Ascending aorta (tissue), 2 donors: ENCODE measurements at regions not wholly inside any gene's neighbourhood (a gene's known extent, or its start where the extent isn't known, plus 50 kb on each side); places are given as distances from the start of the nearest gene placed in this dataset.
"Not testable (repeated sequence)": the region's sequence is repeated elsewhere in the genome, so short reads cannot be mapped to it uniquely, and the experiment has no call there.

ENCODE experiments used
- DNase-seq, 2 donors: peaks; one replicate each; pipeline ENCODE4 v3.0.0-alpha.2; 2019; ENCODE audit warnings: low spot score in 2 of 2
- H3K27ac ChIP-seq, 2 donors: fragments of 200-600 bp; sonication (generic); one replicate each; pipeline ENCODE4 v1.5.1; 2016 to 2017; ENCODE audit warnings: mild to moderate bottlenecking in 1 of 2
- H3K27me3 ChIP-seq: fragments of 200-600 bp; sonication (generic); one replicate; pipeline ENCODE4 v1.5.1; 2017
- H3K36me3 ChIP-seq, 2 donors: fragments of 200-600 bp; sonication (generic); one replicate each; pipeline ENCODE4 v1.5.1; 2016
- H3K4me1 ChIP-seq, 2 donors: fragments of 200-600 bp; sonication (generic); one replicate each; pipeline ENCODE4 v1.5.1; 2016 to 2017; ENCODE audit warnings: mild to moderate bottlenecking in 1 of 2
- H3K4me3 ChIP-seq, 2 donors: fragments of 200-600 bp; sonication (generic); one replicate each; pipeline ENCODE4 v1.5.1; 2016 to 2017; ENCODE audit warnings: mild to moderate bottlenecking in 1 of 2
- H3K9me3 ChIP-seq, 2 donors: fragments of 200-600 bp; sonication (generic); one replicate each; pipeline ENCODE4 v1.5.1; 2016
- CTCF ChIP-seq, 3 experiments: fragments of 200-600 bp in 2 of 3; fragments of 450-650 bp in 1 of 3; sonication (generic) in 2 of 3; IDR thresholded peaks; one replicate each; pipeline ENCODE4 v1.5.1; 2016 to 2019; ENCODE audit warnings: antibody characterized with exemption in 3 of 3, mild to moderate bottlenecking in 1 of 3, moderate library complexity in 1 of 3
- intact Hi-C: fragments of 100-400 bp; cut with DNase I; formaldehyde crosslinking; loops from one replicate; pipeline ENCODE4 v1.15.1; 2023

- Histone ChIP-seq H3K27ac (no peak overlapping the region), H3K27me3 (no peaks in the 10 kb centered on the region), H3K9me3 (no peaks in the 10 kb centered on the region), H3K36me3 (no peaks in the 10 kb centered on the region), H3K4me3 (no peak overlapping the region), H3K4me1 (no peaks in the 10 kb centered on the region)
- intact Hi-C loops, result no loop called here
- no peak for DNase-seq
- no peak for TF ChIP-seq CTCF (IDR thresholded peaks at IDR 0.05)
Observed at GRCh38 chr6:27728442-27728841, 183.8 kb downstream of the OR2B2 start.

DNA sequence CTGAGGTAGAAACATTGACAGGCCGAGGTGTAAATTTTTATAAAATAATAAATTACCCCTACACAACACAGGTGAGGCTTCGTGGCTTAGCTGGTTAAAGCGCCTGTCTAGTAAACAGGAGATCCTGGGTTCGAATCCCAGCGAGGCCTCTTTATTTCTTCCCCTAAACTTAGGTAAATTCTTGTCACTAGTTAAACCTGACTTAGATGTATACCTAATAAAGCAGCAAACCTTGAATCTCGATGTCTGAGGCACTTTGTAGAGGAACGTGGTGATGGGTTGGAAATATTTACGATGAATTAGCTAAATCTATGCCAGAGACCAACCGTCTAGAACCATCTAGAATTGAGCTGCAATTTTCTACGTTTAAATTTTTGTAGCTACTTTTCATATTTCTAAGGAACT is 185.6 kb downstream of the OR2B2 start:
- no peak overlapping the region for H3K27ac ChIP-seq
- DNase-seq, result no peak
- no peaks in the 10 kb centered on the region for H3K9me3 ChIP-seq
- no peak for TF ChIP-seq CTCF (IDR thresholded peaks at IDR 0.05)
- H3K4me3 ChIP-seq, result no peak overlapping the region
- intact Hi-C loops, result no loop called here
- H3K27me3 ChIP-seq, result no peaks in the 10 kb centered on the region
- no peaks in the 10 kb centered on the region for H3K36me3 ChIP-seq
- no peaks in the 10 kb centered on the region for H3K4me1 ChIP-seq

DNA sequence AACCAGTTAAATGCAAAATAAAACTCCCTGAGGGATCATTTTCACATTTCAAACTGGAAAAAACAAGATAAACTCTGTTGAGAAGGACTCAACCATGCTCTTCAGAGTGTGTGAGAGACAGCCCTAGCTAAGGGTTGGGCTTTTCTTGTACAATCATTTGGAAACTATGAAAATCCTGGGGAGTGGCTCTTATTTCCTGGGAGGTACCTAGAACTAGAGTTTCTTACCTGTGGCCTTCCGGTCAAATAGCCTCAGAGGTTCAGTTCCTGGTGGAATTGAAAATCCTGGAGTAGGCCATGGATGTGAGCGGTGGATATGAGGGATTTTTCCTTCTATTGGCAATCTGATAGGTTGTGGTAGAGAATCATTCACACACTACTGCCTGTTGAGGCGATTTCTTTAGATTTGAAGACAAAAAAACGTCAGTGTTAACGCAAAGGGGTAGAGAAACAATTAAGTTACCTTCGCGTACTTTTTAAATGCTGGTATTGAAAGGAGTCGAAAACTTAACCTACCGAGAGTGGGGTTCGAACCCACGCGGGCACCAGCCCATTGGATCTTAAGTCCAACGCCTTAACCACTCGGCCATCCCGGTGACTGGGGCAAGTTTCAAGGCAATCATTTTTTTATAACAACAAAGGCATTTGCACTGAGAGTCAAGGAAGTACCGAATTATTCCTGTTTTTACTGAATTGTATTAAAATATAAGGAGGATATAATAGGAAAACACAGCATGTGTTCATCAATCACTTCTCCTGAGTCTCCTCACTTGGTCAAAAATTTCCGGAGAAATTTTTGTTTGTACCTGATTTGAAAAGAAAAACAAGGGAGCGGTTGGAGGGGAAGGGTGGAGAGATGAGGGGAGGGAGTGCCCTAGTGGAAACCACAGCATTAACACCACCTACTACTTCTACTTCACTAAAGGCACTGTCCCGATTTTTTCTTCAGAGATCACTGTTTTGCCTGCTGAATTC is 191.3 kb downstream of the OR2B2 start:
- no peak for TF ChIP-seq CTCF (IDR thresholded peaks at IDR 0.05)
- H3K4me1 ChIP-seq, result no peaks in the 10 kb centered on the region
- H3K27ac ChIP-seq, result no peak overlapping the region
- no peak for DNase-seq
- no peaks in the 10 kb centered on the region for H3K36me3 ChIP-seq
- H3K9me3 ChIP-seq, result no peaks in the 10 kb centered on the region
- H3K4me3 ChIP-seq, result no peak overlapping the region
- intact Hi-C loops, result no loop called here
- H3K27me3 ChIP-seq, result no peaks in the 10 kb centered on the region

- H3K27ac ChIP-seq, H3K4me1 ChIP-seq, H3K4me3 ChIP-seq, intact Hi-C loops, DNase-seq, H3K36me3 ChIP-seq, H3K27me3 ChIP-seq, H3K9me3 ChIP-seq: not testable (repeated sequence)
Observed at GRCh38 chr6:27719039-27719438, 193.2 kb downstream of the OR2B2 start.

- H3K27ac ChIP-seq, result no peak overlapping the region
- H3K4me3 ChIP-seq, result no peak overlapping the region
- no peaks in the 10 kb centered on the region for H3K27me3 ChIP-seq
- intact Hi-C loops, result no loop called here
- no peaks in the 10 kb centered on the region for H3K36me3 ChIP-seq
- H3K9me3 ChIP-seq, result no peaks in the 10 kb centered on the region
- no peak for TF ChIP-seq CTCF (IDR thresholded peaks at IDR 0.05)
- H3K4me1 ChIP-seq, result no peaks in the 10 kb centered on the region
- DNase-seq, result no peak
Observed at GRCh38 chr6:27706431-27706830, 205.8 kb downstream of the OR2B2 start.

DNA sequence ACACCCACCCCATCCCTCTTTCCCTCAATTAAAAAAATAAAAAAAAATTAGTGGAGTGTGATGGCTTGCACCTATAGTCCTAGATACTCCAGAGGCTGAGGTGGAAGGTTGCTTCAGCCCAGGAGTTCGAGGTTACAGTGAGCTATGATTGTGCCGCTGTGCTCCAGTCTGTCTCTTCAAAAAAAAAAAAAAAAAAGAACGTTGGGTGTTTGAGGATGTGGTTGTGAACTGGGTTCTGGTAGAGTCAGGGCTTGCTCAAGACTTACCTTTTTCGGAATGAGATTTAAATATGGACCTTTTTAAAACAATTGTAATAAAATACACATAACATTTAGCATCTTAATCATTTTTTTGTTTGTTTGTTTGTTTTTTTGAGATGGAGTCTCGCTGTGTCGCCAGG is 211.9 kb downstream of the OR2B2 start:
- Histone ChIP-seq H3K36me3 (no peaks in the 10 kb centered on the region), H3K27me3 (no peaks in the 10 kb centered on the region), H3K4me1 (no peaks in the 10 kb centered on the region), H3K9me3 (no peaks in the 10 kb centered on the region), H3K4me3 (no peak overlapping the region), H3K27ac (no peak overlapping the region)
- intact Hi-C loops, result no loop called here
- TF ChIP-seq CTCF (IDR thresholded peaks at IDR 0.05), result no peak
- no peak for DNase-seq
